BE2C (cell line): ENCODE measurements at regions not wholly inside any gene's neighbourhood (a gene's known extent, or its start where the extent isn't known, plus 50 kb on each side); places are given as distances from the start of the nearest gene placed in this dataset.

Experiments
- DNase-seq: peaks from one replicate; pipeline ENCODE4 v3.0.0-alpha.2; 2020
- H3K27me3 ChIP-seq: fragments of 250-450 bp; sonication (Bioruptor Pico); 2 replicates; pipeline ENCODE4 v1.5.1; 2020; ENCODE audit warnings: mild to moderate bottlenecking
- H3K36me3 ChIP-seq: fragments of 250-450 bp; sonication (Bioruptor Pico); 2 replicates; pipeline ENCODE4 v1.5.1; 2020; ENCODE audit warnings: mild to moderate bottlenecking
- H3K4me1 ChIP-seq: fragments of 250-450 bp; sonication (Bioruptor Pico); 2 replicates; pipeline ENCODE4 v1.5.1; 2020
- H3K4me3 ChIP-seq: 2 replicates; pipeline ENCODE4 v1.5.1; 2011; ENCODE audit warnings: low read depth, low read length
- H3K9me3 ChIP-seq: fragments of 250-450 bp; sonication (Bioruptor Pico); 2 replicates; pipeline ENCODE4 v1.5.1; 2020
- TF ChIP-seq, protein P1 (sequence below): IDR thresholded peaks from 2 replicates; pipeline ENCODE4 v1.5.1; 2012; ENCODE audit warnings: mild to moderate bottlenecking, low read depth, low read length

DNA sequence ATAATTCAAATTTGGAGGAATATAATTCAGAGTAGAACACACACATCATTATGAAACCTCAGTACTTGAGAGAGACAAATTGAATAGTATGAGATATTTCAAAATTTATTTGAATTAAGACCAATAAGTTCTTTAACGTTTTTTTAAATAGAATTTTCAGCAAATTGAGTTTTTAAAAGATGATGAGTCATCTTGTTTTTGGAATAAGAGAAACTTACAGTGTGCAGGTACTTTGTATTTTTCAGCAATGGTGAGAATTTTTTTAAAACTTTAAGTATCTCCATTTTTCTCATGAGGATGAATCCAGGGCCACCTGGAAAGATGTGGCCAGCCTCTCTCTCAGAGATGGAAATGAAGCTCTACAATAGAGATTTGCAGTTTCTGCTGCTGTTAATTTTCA is 1015.0 kb upstream of the TENM4 start:
- H3K36me3 ChIP-seq: no peaks in the 10 kb centered on the region
- no peaks in the 10 kb centered on the region for H3K27me3 ChIP-seq
- no peaks in the 10 kb centered on the region for H3K4me1 ChIP-seq
- DNase-seq: no peak
- no peak overlapping the region for H3K4me3 ChIP-seq
- TF ChIP-seq, protein P1, sequence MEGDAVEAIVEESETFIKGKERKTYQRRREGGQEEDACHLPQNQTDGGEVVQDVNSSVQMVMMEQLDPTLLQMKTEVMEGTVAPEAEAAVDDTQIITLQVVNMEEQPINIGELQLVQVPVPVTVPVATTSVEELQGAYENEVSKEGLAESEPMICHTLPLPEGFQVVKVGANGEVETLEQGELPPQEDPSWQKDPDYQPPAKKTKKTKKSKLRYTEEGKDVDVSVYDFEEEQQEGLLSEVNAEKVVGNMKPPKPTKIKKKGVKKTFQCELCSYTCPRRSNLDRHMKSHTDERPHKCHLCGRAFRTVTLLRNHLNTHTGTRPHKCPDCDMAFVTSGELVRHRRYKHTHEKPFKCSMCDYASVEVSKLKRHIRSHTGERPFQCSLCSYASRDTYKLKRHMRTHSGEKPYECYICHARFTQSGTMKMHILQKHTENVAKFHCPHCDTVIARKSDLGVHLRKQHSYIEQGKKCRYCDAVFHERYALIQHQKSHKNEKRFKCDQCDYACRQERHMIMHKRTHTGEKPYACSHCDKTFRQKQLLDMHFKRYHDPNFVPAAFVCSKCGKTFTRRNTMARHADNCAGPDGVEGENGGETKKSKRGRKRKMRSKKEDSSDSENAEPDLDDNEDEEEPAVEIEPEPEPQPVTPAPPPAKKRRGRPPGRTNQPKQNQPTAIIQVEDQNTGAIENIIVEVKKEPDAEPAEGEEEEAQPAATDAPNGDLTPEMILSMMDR: no peak
- no peaks in the 10 kb centered on the region for H3K9me3 ChIP-seq

DNA sequence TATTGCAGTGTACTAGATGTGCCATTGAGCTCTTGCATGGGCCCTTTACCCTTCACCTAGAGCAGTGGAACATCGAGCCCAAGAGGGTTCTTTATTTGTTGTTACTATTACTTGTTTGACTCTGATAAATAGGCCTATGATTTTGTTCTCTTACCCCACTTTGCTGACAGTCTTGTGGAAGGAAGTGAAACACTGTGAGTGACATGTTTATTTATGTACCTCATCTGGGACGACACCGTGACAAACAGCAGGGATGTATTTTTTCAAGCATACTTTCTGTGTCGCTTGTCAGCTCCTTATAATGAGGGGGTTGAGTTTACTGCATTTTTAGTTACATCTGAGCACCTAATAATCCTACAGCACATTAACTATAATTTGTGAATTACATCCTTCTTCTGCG is 1010.3 kb upstream of the TENM4 start:
- H3K4me3 ChIP-seq: no peak overlapping the region
- TF ChIP-seq, protein P1: no peak

DNA sequence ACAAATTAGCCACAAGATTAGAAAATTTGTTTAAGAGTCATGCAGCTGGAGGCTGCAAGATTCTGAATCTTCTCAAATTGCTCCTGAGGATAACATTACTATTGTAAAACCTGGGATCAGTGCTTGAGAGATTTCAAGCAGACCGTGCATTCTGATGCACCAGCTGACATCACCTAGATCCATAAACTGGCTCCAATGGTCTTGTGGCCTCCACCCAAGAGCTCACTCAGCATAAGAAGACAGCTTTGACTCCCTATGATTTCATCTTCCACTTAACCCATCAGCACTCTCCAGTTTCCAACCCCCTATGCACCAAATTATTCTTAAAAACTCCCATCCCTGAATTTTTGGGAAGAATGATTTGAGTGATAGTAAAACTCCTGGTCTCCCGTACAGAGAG is 1007.9 kb upstream of the TENM4 start:
- Histone ChIP-seq H3K4me1 (no peaks in the 10 kb centered on the region), H3K9me3 (no peaks in the 10 kb centered on the region), H3K27me3 (no peaks in the 10 kb centered on the region), H3K4me3 (no peak overlapping the region), H3K36me3 (no peaks in the 10 kb centered on the region)
- no peak for DNase-seq
- TF ChIP-seq, protein P1: no peak

More for the DNA sequence above, 1010.3 kb upstream of the TENM4 start:
- no peaks in the 10 kb centered on the region for H3K4me1 ChIP-seq
- H3K27me3 ChIP-seq: no peaks in the 10 kb centered on the region
- no peaks in the 10 kb centered on the region for H3K36me3 ChIP-seq
- DNase-seq: no peak
- H3K9me3 ChIP-seq: no peaks in the 10 kb centered on the region

DNA sequence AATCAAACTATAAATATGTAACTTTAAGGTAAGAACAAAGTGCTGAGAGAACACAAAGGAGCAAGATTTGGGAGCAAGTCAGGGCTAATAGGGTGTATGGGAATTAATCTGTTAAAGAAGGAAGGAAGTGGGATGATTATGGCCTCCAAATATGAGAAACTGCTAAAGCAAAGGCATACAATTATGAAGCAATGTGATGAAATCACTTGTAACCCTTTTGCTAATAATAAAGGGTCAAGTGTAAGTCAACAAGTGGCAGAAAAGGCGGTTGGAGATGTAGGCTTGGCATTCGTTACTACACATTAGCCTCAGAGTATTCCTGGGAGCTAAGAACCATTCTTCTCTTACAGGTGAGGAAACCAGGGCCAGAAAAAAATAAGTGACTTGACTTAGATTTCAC is 1002.3 kb upstream of the TENM4 start:
- Histone ChIP-seq H3K4me1 (no peaks in the 10 kb centered on the region), H3K9me3 (no peaks in the 10 kb centered on the region), H3K4me3 (no peak overlapping the region), H3K27me3 (no peaks in the 10 kb centered on the region), H3K36me3 (no peaks in the 10 kb centered on the region)
- no peak for DNase-seq
- TF ChIP-seq, protein P1: no peak

DNA sequence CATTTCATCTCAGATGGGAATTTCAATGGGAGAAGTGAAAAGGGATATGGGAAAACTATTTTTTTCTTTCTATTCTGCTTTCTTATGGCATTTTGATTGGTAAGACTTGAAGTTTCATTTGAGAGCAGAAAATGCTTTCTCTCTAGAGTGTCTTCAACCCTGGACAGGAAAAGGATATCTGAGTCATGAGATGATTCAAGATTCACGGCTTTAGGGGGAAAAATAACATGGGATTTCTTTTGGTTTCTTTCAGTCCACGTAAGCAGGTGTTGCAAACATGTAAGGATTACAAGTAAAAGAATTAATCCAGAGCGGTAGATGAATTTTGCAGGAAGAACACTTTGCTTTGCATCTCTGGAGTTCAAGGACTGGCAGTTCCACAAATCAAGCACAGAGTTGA is 1001.0 kb upstream of the TENM4 start:
- Histone ChIP-seq H3K27me3 (no peaks in the 10 kb centered on the region), H3K4me3 (no peak overlapping the region), H3K9me3 (no peaks in the 10 kb centered on the region), H3K36me3 (no peaks in the 10 kb centered on the region), H3K4me1 (no peaks in the 10 kb centered on the region)
- DNase-seq: no peak
- TF ChIP-seq, protein P1: no peak

DNA sequence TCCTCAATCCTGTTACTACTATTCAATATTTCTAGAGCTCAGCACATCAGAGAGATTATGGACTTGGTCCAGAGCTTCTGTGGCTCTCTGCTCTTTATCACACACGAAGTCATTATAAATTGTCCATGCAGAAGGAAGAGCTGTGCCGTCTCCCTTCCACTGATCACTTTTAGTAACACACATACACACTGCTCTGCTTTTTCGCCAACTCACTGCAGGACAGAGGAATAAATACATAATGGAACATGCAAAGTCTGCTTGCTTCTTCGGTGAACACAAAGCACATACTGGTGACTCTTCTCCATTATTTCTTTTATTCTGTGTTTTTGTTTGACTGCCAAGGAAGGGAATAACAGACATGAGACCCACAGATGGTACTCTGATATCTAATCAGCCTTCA is 1000.0 kb upstream of the TENM4 start:
- TF ChIP-seq, protein P1: no peak
- H3K4me3 ChIP-seq: no peak overlapping the region

More for the DNA sequence above, 1000.0 kb upstream of the TENM4 start:
- no peak for DNase-seq
- Histone ChIP-seq H3K4me1 (no peaks in the 10 kb centered on the region), H3K36me3 (no peaks in the 10 kb centered on the region), H3K27me3 (no peaks in the 10 kb centered on the region), H3K9me3 (no peaks in the 10 kb centered on the region)
